G401 (cell line): ENCODE measurements at regions not wholly inside any gene's neighbourhood (a gene's known extent, or its start where the extent isn't known, plus 50 kb on each side); places are given as distances from the start of the nearest gene placed in this dataset.
A peak's percentile ranks its signal among the peaks of the same experiment; 100 is the strongest.

Source experiments
- DNase-seq: peaks from one replicate; pipeline ENCODE4 v3.0.0-alpha.2; 2015; ENCODE audit warnings: low spot score
- in situ Hi-C: cut with HindIII; loops from 2 replicates; pipeline ENCODE4 v1.10.0; 2016; ENCODE audit warnings: low sequenced_read_pairs, mixed read lengths

DNA sequence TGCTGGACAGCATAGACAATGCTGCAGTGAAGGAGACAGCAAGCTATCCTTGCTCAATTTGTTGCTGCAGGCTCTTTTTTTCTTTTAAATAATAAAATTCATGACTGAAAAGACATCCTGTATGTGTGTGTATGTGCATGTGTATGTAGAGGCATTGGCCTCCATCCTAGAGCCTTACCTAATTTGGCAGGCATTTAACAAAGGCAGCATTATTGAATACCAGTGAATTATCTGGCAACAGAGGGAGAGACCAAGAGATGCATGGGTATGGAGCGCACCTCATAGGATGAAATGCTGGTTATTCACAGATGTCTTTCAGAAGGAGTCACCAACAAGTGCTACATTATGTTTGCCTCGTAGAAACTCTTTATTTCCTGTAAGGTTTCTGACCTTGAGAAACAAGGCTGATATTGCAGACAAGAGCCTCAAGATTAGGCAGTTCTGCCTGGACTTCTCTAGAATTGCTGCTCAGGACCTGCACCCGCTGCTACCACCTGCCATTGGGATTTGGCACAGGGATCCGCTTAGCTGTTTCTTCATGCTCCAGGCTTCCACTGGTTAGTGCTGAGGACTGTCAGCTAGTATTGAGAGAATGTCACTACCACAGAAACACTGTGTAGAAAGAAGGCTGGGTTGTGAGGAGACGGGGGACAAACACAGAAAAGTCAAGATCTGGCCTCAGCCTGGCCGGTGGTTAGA is 247.7 kb upstream of the RFX3 start:
- in situ Hi-C loops, result no loop called here
- peak; percentile 63 for DNase-seq

GRCh38 chr9:3769646-3770045 is 243.8 kb upstream of the RFX3 start:
- in situ Hi-C loops, result no loop called here
- no peak for DNase-seq

GRCh38 chr9:3768712-3769457 is 243.1 kb upstream of the RFX3 start:
- DNase-seq, result no peak
- in situ Hi-C loops, result no loop called here

DNA sequence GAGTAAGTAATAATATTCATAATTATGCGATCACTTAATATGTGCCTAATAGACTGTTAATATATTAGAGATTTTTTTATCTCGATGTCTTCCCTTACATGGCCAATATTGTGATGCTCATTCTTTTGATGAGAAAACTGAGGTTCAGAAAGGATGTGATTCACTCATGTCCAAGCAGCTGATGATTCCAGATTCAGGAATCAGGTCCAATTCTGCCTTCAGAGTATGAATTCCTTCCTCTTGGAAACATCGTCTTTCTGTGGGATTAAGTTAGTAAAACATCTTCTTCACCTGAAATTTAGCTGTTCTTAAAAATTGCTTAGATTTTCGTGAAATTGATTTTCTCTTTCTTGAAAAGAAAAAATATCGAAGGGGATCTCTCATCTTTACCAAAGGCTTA is 242.5 kb upstream of the RFX3 start:
- in situ Hi-C loops, result no loop called here
- no peak for DNase-seq

DNA sequence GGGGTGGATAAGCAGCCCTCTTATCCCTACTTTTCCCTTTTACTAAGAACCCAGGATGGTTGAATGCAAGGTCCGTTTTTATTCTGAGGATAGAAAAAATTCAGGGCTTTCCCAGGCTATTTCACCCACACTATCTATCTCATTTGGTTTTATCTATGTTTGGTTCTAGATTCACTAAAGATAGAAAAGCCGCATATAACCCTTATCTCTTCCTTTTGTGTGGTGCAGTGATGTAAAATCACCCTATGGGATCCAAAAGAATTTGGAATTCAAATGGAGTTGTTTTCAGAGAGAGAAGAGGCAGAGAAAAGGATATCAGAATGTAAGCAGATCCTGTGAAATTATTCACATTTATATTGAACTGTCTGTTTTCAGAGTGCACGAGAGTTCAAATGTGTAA is 236.3 kb upstream of the RFX3 start:
- no peak for DNase-seq
- in situ Hi-C loops, result no loop called here

- no peak for DNase-seq
- in situ Hi-C loops, result no loop called here
Observed at GRCh38 chr9:3760031-3760430, 234.2 kb upstream of the RFX3 start.

- in situ Hi-C loops, result no loop called here
- no peak for DNase-seq
Observed at GRCh38 chr9:3758816-3759576, 233.2 kb upstream of the RFX3 start.

GRCh38 chr9:3756071-3756470 is 230.3 kb upstream of the RFX3 start:
- in situ Hi-C loops, result no loop called here

GRCh38 chr9:3751125-3751758 is 225.4 kb upstream of the RFX3 start:
- in situ Hi-C loops, result no loop called here
- peak; percentile 40 for DNase-seq

More at GRCh38 chr9:3756071-3756470, 230.3 kb upstream of the RFX3 start:
- DNase-seq, result peak; percentile 52

DNA sequence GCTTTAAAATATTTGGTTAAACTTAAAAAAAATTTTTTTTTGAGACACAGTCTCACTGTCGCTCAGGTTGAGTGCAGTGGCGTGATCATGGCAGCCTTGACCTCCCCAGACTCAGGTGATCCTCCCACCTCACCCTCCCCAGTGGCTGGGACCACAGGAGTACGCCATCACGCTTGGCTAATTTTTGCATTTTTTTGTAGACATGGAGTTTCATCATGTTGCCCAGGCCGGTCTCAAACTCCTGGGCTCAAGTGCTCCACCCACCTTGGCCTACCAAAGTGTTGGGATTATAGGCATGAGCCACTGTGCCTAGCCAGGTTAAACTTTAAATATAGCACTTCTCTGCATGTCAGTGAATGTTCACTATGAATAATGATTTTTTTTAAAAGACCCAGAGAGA is 224.5 kb upstream of the RFX3 start:
- no peak for DNase-seq
- in situ Hi-C loops, result no loop called here

DNA sequence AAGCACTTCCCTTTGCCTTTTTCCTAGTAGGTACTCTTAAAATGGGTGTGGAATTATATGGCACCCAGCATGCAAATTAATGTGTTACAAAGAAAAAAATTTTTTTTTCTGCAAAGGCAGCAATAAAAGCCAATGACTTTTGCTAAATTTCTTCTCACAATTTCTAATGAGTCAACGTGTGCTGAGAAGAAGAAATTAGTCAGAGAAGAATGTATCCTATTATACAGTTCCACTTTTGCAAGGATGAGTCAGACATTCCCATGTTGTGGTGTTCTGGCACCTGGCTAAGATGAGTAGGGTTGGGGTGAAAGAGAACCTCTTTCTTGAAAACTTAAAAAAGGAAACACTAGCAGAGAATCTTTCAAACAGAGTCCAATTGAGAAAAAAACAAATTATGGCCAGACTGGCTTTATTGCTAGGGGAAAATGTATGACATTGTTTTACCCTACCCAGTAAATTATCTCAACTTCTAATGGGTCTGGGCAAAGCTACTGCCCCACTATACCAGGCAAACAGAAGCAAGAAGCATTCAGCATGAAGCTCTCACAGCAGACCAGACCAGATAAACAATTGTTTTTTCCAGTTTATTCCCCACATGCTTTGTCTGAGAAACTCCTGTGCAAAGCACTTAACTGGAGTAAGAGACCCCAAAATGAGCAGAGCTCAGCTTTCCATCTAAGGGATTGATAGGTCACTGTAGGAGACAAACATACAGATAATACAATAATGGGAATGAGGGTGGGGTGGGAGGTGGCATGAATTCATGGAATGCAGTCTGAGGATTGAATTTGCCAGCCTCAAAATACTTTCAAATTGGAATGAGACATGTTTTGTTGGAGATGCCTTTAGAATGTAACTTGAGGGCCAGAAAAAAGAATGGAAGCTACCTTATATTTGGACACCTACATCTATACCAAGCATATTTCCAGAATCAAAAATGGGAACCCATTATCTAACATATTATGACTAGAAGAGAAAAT is 220.8 kb upstream of the RFX3 start:
- no peak for DNase-seq
- in situ Hi-C loops, result no loop called here

GRCh38 chr9:3743901-3744413 is 218.2 kb upstream of the RFX3 start:
- in situ Hi-C loops, result no loop called here
- DNase-seq, result no peak

DNA sequence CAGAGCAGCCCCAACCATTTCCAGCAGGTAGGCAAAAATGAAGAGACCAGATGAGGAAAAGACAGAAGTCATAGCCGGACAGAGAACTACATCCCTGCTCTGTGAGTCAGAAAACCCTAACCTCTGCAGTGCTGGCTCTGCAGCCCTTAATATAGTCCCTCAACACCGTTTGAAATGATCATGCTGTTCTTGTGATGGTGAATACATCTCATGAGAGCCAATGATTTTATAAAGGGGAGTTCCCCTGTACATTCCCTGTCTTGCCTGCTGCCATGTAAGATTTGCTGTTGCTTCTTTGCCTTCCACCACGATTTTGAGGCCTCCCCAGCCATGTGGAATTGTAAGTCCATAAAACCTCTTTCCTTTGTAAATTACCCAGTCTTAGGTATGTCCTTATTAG is 216.8 kb upstream of the RFX3 start:
- in situ Hi-C loops, result no loop called here
- DNase-seq, result peak; percentile 35

- in situ Hi-C loops, result no loop called here
- peak; percentile 40 for DNase-seq
Observed at GRCh38 chr9:3741729-3742128, 215.9 kb upstream of the RFX3 start.

DNA sequence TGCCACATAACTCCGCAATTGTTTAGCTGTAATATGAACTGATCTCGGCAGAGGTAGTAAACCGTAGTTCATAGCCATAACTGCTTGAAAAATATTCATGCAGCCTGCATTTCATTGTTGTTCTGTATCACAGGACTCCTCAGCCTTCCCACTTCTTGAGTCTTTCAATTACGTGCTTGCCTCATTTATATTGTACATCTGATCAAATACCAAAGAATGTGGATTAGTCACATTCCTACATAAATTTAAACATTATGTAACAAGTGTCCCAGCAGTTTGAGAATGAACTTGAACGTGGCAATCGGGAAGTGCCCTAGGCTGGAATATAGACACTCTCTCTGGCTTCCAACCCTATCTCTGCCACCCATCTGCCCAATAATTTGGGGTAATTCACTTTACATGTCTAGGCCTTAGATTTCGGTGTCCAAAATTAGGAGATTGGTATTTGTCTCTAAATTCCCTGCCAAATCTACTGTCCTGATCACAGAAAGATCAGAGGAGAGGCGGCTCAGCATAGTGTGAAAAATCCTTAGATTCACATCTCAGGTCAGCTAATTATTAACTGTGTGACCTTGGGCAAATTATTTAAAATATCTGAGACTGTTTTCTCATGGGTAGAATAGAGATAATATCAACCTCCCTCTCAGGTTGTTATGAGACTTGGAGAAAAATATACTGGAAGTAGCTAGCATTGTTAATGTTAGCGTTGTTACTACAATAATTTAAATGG is 215.1 kb upstream of the RFX3 start:
- DNase-seq, result peak; percentile 28
- in situ Hi-C loops, result no loop called here

DNA sequence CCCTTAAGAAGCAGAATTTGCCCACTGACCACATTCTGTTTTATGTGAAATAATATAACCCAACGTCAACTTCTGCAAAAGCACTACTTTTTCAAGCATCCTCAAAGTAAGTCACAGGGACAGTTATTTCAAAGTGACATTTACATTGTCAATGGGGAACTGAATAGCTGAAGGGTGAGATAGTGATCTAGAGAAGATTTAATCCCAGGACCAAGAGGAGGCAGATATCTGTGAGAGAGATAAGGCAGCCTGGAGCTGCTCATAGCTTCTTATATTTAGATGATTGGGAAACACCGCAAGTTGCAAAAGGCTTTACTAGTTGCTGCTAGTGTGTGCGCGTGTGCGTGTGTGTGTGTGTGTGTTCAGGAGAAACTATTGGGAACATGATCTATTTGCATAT is 210.4 kb upstream of the RFX3 start:
- no peak for DNase-seq
- in situ Hi-C loops, result no loop called here

- peak; percentile 40 for DNase-seq
- in situ Hi-C loops, result no loop called here
Observed at GRCh38 chr9:3735251-3735650, 209.4 kb upstream of the RFX3 start.
